ENCODE measurements at regions not wholly inside any gene's neighbourhood (a gene's known extent, or its start where the extent isn't known, plus 50 kb on each side); places are given as distances from the start of the nearest gene placed in this dataset.

DNA sequence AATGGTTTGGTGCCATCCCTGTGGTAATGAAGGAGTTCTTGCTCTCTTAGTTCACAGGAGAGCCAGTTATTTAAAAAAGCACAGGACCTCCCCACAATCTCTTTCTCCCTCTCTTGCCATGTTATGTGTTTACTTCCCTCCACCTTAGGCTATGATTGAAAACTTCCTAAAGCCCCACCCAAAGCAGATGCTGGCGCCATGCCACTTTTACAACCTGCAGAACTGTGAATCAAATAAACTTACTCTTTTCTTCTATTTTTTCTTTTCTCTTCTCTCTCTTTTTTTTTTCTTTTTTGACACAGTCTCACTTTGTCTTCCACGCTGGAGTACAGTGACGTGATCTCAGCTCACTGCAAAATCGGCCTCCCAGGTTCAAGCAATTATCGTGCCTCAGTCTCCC lies 508.4 kb upstream of the EPHA7 start:
- H3K27me3 ChIP-seq (ENCODE audit: control insufficient read depth, insufficient read depth, low read length), result no peaks in the 10 kb centered on the region
- no peak overlapping the region for H3K4me2 ChIP-seq (ENCODE audit: low read length)
- H3K4me3 ChIP-seq (ENCODE audit: low read depth, low read length), result no peak overlapping the region
- no peaks in the 10 kb centered on the region for H3K9me3 ChIP-seq (ENCODE audit: control insufficient read depth, low read length)
- H3K9ac ChIP-seq, result no peak overlapping the region
- no peak overlapping the region for H2AFZ ChIP-seq
- H3K4me1 ChIP-seq, result no peaks in the 10 kb centered on the region
- no peak overlapping the region for H3K27ac ChIP-seq
- TF ChIP-seq CTCF (IDR thresholded peaks at IDR 0.05), result no peak
- H3K79me2 ChIP-seq, result no peaks in the 10 kb centered on the region
- no peaks in the 10 kb centered on the region for H3K36me3 ChIP-seq (ENCODE audit: control insufficient read depth, insufficient read depth, low read length)

GRCh38 chr6:93919365-93919764 lies 500.0 kb upstream of the EPHA7 start:
- Histone ChIP-seq H3K9ac (no peak overlapping the region), H3K9me3 (ENCODE audit: control insufficient read depth, low read length) (no peaks in the 10 kb centered on the region), H3K36me3 (ENCODE audit: control insufficient read depth, insufficient read depth, low read length) (no peaks in the 10 kb centered on the region), H2AFZ (no peak overlapping the region), H3K4me2 (ENCODE audit: low read length) (no peak overlapping the region), H3K27me3 (ENCODE audit: control insufficient read depth, insufficient read depth, low read length) (no peaks in the 10 kb centered on the region), H3K4me3 (ENCODE audit: low read depth, low read length) (no peak overlapping the region), H3K4me1 (no peaks in the 10 kb centered on the region), H3K27ac (no peak overlapping the region), H3K79me2 (no peaks in the 10 kb centered on the region)
- TF ChIP-seq CTCF (IDR thresholded peaks at IDR 0.05), result no peak

DNA sequence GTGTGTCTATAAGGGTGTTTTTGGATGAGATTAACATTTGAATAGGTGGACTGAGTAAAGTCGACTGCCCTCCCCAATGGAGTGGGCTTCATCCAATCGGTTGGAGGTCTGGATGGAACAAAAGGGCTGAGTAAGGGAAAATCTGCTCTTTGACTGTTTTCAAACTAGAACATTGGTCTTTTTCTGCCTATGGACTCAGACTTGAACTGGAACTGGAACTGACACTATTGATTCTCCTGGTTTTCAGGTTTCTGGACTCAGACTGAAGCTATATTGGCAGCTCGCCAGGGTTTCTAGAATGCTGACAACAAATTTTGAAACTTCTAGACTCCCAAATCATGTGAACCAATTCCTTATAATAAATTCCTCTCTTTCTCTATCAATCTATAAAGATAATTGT lies 498.9 kb upstream of the EPHA7 start:
- H3K4me2 ChIP-seq (ENCODE audit: low read length), result no peak overlapping the region
- no peak overlapping the region for H3K27ac ChIP-seq
- H3K27me3 ChIP-seq (ENCODE audit: control insufficient read depth, insufficient read depth, low read length), result no peaks in the 10 kb centered on the region
- no peak overlapping the region for H3K4me3 ChIP-seq (ENCODE audit: low read depth, low read length)
- TF ChIP-seq CTCF (IDR thresholded peaks at IDR 0.05), result no peak
- H3K36me3 ChIP-seq (ENCODE audit: control insufficient read depth, insufficient read depth, low read length), result no peaks in the 10 kb centered on the region
- no peaks in the 10 kb centered on the region for H3K4me1 ChIP-seq
- H3K9ac ChIP-seq, result no peak overlapping the region
- no peaks in the 10 kb centered on the region for H3K79me2 ChIP-seq
- no peaks in the 10 kb centered on the region for H3K9me3 ChIP-seq (ENCODE audit: control insufficient read depth, low read length)
- H2AFZ ChIP-seq, result no peak overlapping the region

DNA sequence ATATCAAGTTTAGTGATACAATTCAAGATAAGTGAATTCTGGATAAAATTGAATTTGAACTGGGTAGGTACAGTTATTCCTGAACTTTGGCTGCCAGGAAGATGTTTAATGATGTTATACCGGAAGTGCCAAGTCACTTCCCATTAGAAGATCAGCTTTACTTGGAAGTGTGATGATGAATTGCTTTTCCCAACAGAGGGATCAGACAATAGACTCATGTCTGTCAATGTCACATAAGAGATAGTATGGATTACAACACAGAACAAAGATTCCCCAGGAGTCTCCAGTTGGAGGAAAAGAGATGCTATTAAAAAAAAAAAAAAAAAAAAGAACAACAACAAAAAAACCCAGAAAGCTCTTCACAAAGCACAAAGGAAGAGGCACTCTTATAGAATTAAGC lies 497.9 kb upstream of the EPHA7 start:
- no peak for TF ChIP-seq CTCF (IDR thresholded peaks at IDR 0.05)
- Histone ChIP-seq H3K27ac (no peak overlapping the region), H3K36me3 (ENCODE audit: control insufficient read depth, insufficient read depth, low read length) (no peaks in the 10 kb centered on the region), H3K9ac (no peak overlapping the region), H2AFZ (no peak overlapping the region), H3K79me2 (no peaks in the 10 kb centered on the region), H3K9me3 (ENCODE audit: control insufficient read depth, low read length) (no peaks in the 10 kb centered on the region), H3K4me1 (no peaks in the 10 kb centered on the region), H3K4me3 (ENCODE audit: low read depth, low read length) (no peak overlapping the region), H3K27me3 (ENCODE audit: control insufficient read depth, insufficient read depth, low read length) (no peaks in the 10 kb centered on the region), H3K4me2 (ENCODE audit: low read length) (no peak overlapping the region)

GRCh38 chr6:93916716-93917115 lies 497.4 kb upstream of the EPHA7 start:
- Histone ChIP-seq H3K79me2 (no peaks in the 10 kb centered on the region), H3K9ac (no peak overlapping the region), H3K4me1 (no peaks in the 10 kb centered on the region), H2AFZ (no peak overlapping the region), H3K36me3 (ENCODE audit: control insufficient read depth, insufficient read depth, low read length) (no peaks in the 10 kb centered on the region), H3K27ac (no peak overlapping the region), H3K4me3 (ENCODE audit: low read depth, low read length) (no peak overlapping the region), H3K27me3 (ENCODE audit: control insufficient read depth, insufficient read depth, low read length) (no peaks in the 10 kb centered on the region), H3K9me3 (ENCODE audit: control insufficient read depth, low read length) (no peaks in the 10 kb centered on the region), H3K4me2 (ENCODE audit: low read length) (no peak overlapping the region)
- TF ChIP-seq CTCF (IDR thresholded peaks at IDR 0.05), result no peak
